H1 (cell line): ENCODE measurements at regions not wholly inside any gene's neighbourhood (a gene's known extent, or its start where the extent isn't known, plus 50 kb on each side); places are given as distances from the start of the nearest gene placed in this dataset.

Source experiments
- CTCF ChIA-PET: fragments of 300-600 bp; sonication (Branson Sonifier 250); formaldehyde crosslinking; loops from one replicate; lab custom pipeline; 2021; ENCODE audit not compliant: partially characterized antibody; lab: Charles Lee
- POLR2A ChIA-PET: fragments of 300-600 bp; sonication (Branson Sonifier 250); formaldehyde crosslinking; loops from one replicate; lab custom pipeline; 2021; ENCODE audit warnings: inconsistent platforms; ENCODE audit not compliant: partially characterized antibody; lab: Charles Lee
- DNase-seq, 2 experiments: peaks; one replicate each; pipeline versions ENCODE4 v3.0.0 to v3.0.0-alpha.2; 2010 to 2022; ENCODE audit warnings: low spot score in 2 of 2, low read depth in 1 of 2, mixed read lengths in 1 of 2
- FAIRE-seq: peaks from 2 replicates; lab custom pipeline; 2011; peaks lifted over from hg19 to GRCh38; lab: Jason Lieb, UNC
- H2AFZ ChIP-seq: 2 replicates; pipeline ENCODE4 v1.8.1; 2012; ENCODE audit warnings: low read length, inconsistent platforms
- H2AK5ac ChIP-seq: 2 replicates; pipeline ENCODE4 v1.6.1; 2013; ENCODE audit warnings: low read depth, low read length
- H2BK120ac ChIP-seq: replicated peaks from 2 replicates; pipeline ENCODE3; 2013; ENCODE audit warnings: low read depth, low read length, inconsistent platforms
- H2BK12ac ChIP-seq: 2 replicates; pipeline ENCODE4 v1.6.1; 2013; ENCODE audit warnings: low read depth, low read length
- H2BK15ac ChIP-seq: 2 replicates; pipeline ENCODE4 v1.6.1; 2013; ENCODE audit warnings: low read length
- H2BK20ac ChIP-seq: 2 replicates; pipeline ENCODE4 v1.6.1; 2013; ENCODE audit warnings: low read length
- H2BK5ac ChIP-seq: 2 replicates; pipeline ENCODE4 v1.6.1; 2013; ENCODE audit warnings: low read depth, low read length
- H3K14ac ChIP-seq: 2 replicates; pipeline ENCODE4 v1.6.1; 2013; ENCODE audit warnings: inconsistent platforms; ENCODE audit not compliant: insufficient read length
- H3K18ac ChIP-seq: 2 replicates; pipeline ENCODE4 v1.6.1; 2013; ENCODE audit warnings: low read length; ENCODE audit errors: extremely low read depth
- H3K23ac ChIP-seq: 2 replicates; pipeline ENCODE4 v1.6.1; 2013; ENCODE audit warnings: inconsistent platforms; ENCODE audit not compliant: insufficient read length
- H3K23me2 ChIP-seq: 2 replicates; pipeline ENCODE4 v1.6.1; 2013; ENCODE audit warnings: low read depth, low read length
- H3K27ac ChIP-seq: 2 replicates; pipeline ENCODE4 v1.6.1; 2011; ENCODE audit warnings: low read depth, low read length, inconsistent platforms
- H3K27me3 ChIP-seq, 4 experiments: replicated peaks in 1 of 4; 1 replicate in 1 of 4; 2 replicates in 3 of 4; pipeline versions ENCODE4 v1.6.1 to v1.8.1; 2011 to 2013; ENCODE audit warnings: low read length in 3 of 4, mild to moderate bottlenecking in 3 of 4, inconsistent platforms in 2 of 4, mixed read lengths in 2 of 4, moderate library complexity in 1 of 4; ENCODE audit not compliant: control insufficient read depth in 3 of 4, insufficient read depth in 3 of 4; ENCODE audit errors: extremely low read depth in 1 of 4
- H3K36me3 ChIP-seq, 4 experiments: 2 replicates each; pipeline versions ENCODE4 v1.6.1 to v1.8.1; 2011 to 2013; ENCODE audit warnings: mild to moderate bottlenecking in 4 of 4, low read length in 3 of 4, moderate library complexity in 2 of 4, control low read depth in 1 of 4, inconsistent platforms in 1 of 4; ENCODE audit not compliant: insufficient read depth in 4 of 4, control insufficient read depth in 2 of 4
- H3K4ac ChIP-seq: replicated peaks from 2 replicates; pipeline ENCODE3; 2013; ENCODE audit warnings: low read length, low read depth, mixed read lengths, inconsistent platforms; ENCODE audit not compliant: insufficient read length
- H3K4me1 ChIP-seq, 4 experiments: replicated peaks in 1 of 4; 1 replicate in 1 of 4; 2 replicates in 3 of 4; pipeline versions ENCODE4 v1.6.1 to v1.8.1; 2011 to 2013; ENCODE audit warnings: low read length in 3 of 4, inconsistent platforms in 2 of 4, mixed read lengths in 1 of 4; ENCODE audit not compliant: insufficient read depth in 4 of 4, control insufficient read depth in 3 of 4
- H3K4me2 ChIP-seq, 2 experiments: 2 replicates each; pipeline versions ENCODE4 v1.6.1 to v1.8.1; 2011 to 2013; ENCODE audit warnings: low read depth in 2 of 2, low read length in 2 of 2, control low read depth in 1 of 2, inconsistent platforms in 1 of 2, mild to moderate bottlenecking in 1 of 2; ENCODE audit not compliant: insufficient read depth in 1 of 2
- H3K4me3 ChIP-seq, 4 experiments: fragments of 200-600, 300-600 bp in 1 of 4; sonication (generic), shearing (Covaris generic), sonication (Bioruptor Twin) in 1 of 4; 2 replicates each; pipeline versions ENCODE4 v1.5.1 to v1.8.1; 2011 to 2016; ENCODE audit warnings: low read length in 4 of 4, low read depth in 3 of 4, control low read depth in 2 of 4, inconsistent platforms in 2 of 4, mild to moderate bottlenecking in 2 of 4, mixed read lengths in 1 of 4, moderate library complexity in 1 of 4; ENCODE audit not compliant: insufficient read depth in 2 of 4; ENCODE audit errors: extremely low read depth in 1 of 4
- H3K56ac ChIP-seq: replicated peaks from 2 replicates; pipeline ENCODE3; 2013; ENCODE audit warnings: low read depth, mild to moderate bottlenecking, mixed read lengths, low read length, inconsistent platforms; ENCODE audit not compliant: insufficient read length
- H3K79me1 ChIP-seq: 2 replicates; pipeline ENCODE4 v1.6.1; 2013; ENCODE audit warnings: low read depth, low read length, control low read depth
- H3K79me2 ChIP-seq, 2 experiments: 2 replicates each; pipeline versions ENCODE4 v1.6.1 to v1.8.1; 2012 to 2013; ENCODE audit warnings: low read length in 2 of 2, mild to moderate bottlenecking in 2 of 2, inconsistent platforms in 1 of 2; ENCODE audit not compliant: insufficient read depth in 2 of 2, control insufficient read depth in 1 of 2
- H3K9ac ChIP-seq, 4 experiments: replicated peaks in 1 of 4; 1 replicate in 1 of 4; 2 replicates in 3 of 4; pipeline versions ENCODE4 v1.6.1 to v1.8.1; 2011 to 2013; ENCODE audit warnings: low read depth in 3 of 4, low read length in 3 of 4, control low read depth in 2 of 4, mild to moderate bottlenecking in 2 of 4, moderate library complexity in 2 of 4, inconsistent platforms in 1 of 4; ENCODE audit errors: extremely low read depth in 1 of 4
- H3K9me3 ChIP-seq, 2 experiments: 2 replicates each; pipeline versions ENCODE4 v1.6.1 to v1.8.1; 2012 to 2013; ENCODE audit warnings: mild to moderate bottlenecking in 2 of 2, moderate library complexity in 2 of 2, control low read depth in 1 of 2, inconsistent platforms in 1 of 2, low read depth in 1 of 2, low read length in 1 of 2, mixed read lengths in 1 of 2; ENCODE audit not compliant: insufficient read depth in 2 of 2
- H4K20me1 ChIP-seq, 2 experiments: replicated peaks in 1 of 2; 2 replicates each; pipeline versions ENCODE3 to v1.8.1; 2011 to 2013; ENCODE audit warnings: inconsistent platforms in 2 of 2, low read length in 2 of 2, mild to moderate bottlenecking in 1 of 2; ENCODE audit not compliant: insufficient read depth in 2 of 2, control insufficient read depth in 1 of 2
- H4K5ac ChIP-seq: 2 replicates; pipeline ENCODE4 v1.6.1; 2013; ENCODE audit warnings: low read length, low read depth, mixed read lengths, inconsistent platforms; ENCODE audit not compliant: insufficient read length
- H4K8ac ChIP-seq: 2 replicates; pipeline ENCODE4 v1.8.0; 2013; ENCODE audit warnings: mild to moderate bottlenecking, moderate library complexity, low read length, inconsistent platforms; ENCODE audit not compliant: insufficient read depth; ENCODE audit errors: extremely low read depth
- H4K91ac ChIP-seq: replicated peaks from 2 replicates; pipeline ENCODE3; 2013; ENCODE audit warnings: low read length, mixed read lengths, inconsistent platforms; ENCODE audit not compliant: insufficient read length
- CHD2 ChIP-seq: IDR thresholded peaks from 2 replicates; pipeline ENCODE4 v1.6.1; 2012; ENCODE audit warnings: low read length, improper control_type of control experiment
- EGR1 ChIP-seq: IDR thresholded peaks from 2 replicates; pipeline ENCODE4 v1.6.1; 2011; ENCODE audit warnings: low read depth, low read length, borderline replicate concordance
- FOSL1 ChIP-seq: IDR thresholded peaks from 2 replicates; pipeline ENCODE4 v1.6.1; 2011; ENCODE audit warnings: mild to moderate bottlenecking, low read depth, low read length, moderate library complexity; ENCODE audit not compliant: insufficient read depth
- MAFK ChIP-seq: IDR thresholded peaks from 2 replicates; pipeline ENCODE4 v1.6.1; 2012; ENCODE audit warnings: low read depth, mild to moderate bottlenecking, improper control_type of control experiment, low read length
- NRF1 ChIP-seq: IDR thresholded peaks from 2 replicates; pipeline ENCODE4 v1.6.1; 2011; ENCODE audit warnings: mild to moderate bottlenecking, low read depth, low read length, improper control_type of control experiment
- POLR2A ChIP-seq, 2 experiments: IDR thresholded peaks; 1 replicate in 1 of 2; 2 replicates in 1 of 2; pipeline ENCODE4 v1.6.1; 2011; ENCODE audit warnings: low read depth in 2 of 2, low read length in 2 of 2, mild to moderate bottlenecking in 2 of 2; ENCODE audit errors: control extremely low read depth in 1 of 2
- RBBP5 ChIP-seq: IDR thresholded peaks from 2 replicates; pipeline ENCODE4 v1.7.1; 2012; ENCODE audit warnings: low read depth, mild to moderate bottlenecking, inconsistent platforms, low read length, moderate library complexity, borderline replicate concordance
- RFX5 ChIP-seq: IDR thresholded peaks from 2 replicates; pipeline ENCODE4 v1.6.1; 2011; ENCODE audit warnings: low read depth, low read length, improper control_type of control experiment, borderline replicate concordance
- RNF2 ChIP-seq: fragments of 200-900, 300-1000 bp; sonication (generic); IDR thresholded peaks from 2 replicates; pipeline ENCODE4 v1.7.1; 2016; ENCODE audit warnings: borderline replicate concordance, low read depth, mild to moderate bottlenecking, antibody characterized with exemption, low read length; ENCODE audit not compliant: poor library complexity, severe bottlenecking; ENCODE audit errors: missing control alignments
- SIX5 ChIP-seq: IDR thresholded peaks from 2 replicates; pipeline ENCODE4 v1.6.1; 2011; ENCODE audit warnings: mild to moderate bottlenecking, low read depth, low read length
- SUZ12 ChIP-seq: fragments of 200-600 bp; sonication (generic); IDR thresholded peaks from 2 replicates; pipeline ENCODE4 v1.6.1; 2012; ENCODE audit warnings: mild to moderate bottlenecking, inconsistent platforms, low read length, moderate library complexity, mixed read lengths
- TAF7 ChIP-seq: optimal IDR thresholded peaks from 2 replicates; pipeline ENCODE3; 2011; ENCODE audit warnings: low read depth, mild to moderate bottlenecking, inconsistent platforms, low read length, moderate library complexity, borderline replicate concordance
- TCF12 ChIP-seq: IDR thresholded peaks from 2 replicates; pipeline ENCODE4 v1.6.1; 2011; ENCODE audit warnings: low read depth, mild to moderate bottlenecking, low read length
- TEAD4 ChIP-seq: IDR thresholded peaks from 2 replicates; pipeline ENCODE4 v1.6.1; 2012; ENCODE audit warnings: low read depth, low read length, inconsistent platforms, mixed read lengths
- ZNF274 ChIP-seq: IDR thresholded peaks from 2 replicates; pipeline ENCODE4 v1.7.0; 2012; ENCODE audit warnings: low read length, borderline replicate concordance; ENCODE audit errors: extremely low read depth
- WGBS, 2 experiments: shearing (Covaris generic) in 1 of 2; methylation state at CpG; one replicate each; pipeline versions ENCODE4 v1.1.6 to v1.1.7; 2013 to 2015; ENCODE audit warnings: low lambda C conversion rate in 2 of 2, mixed read lengths in 2 of 2, inconsistent platforms in 1 of 2, low coverage in 1 of 2, missing lambda C conversion rate in 1 of 2; ENCODE audit not compliant: insufficient replicate concordance in 2 of 2, insufficient coverage in 1 of 2, insufficient read length in 1 of 2; ENCODE audit errors: extremely low coverage in 1 of 2, missing lambda C conversion rate in 1 of 2; 5-methylcytosine and 5-hydroxymethylcytosine counted together

GRCh38 chr3:152899306-152899705 lies 64.4 kb downstream of the P2RY1 start:
- TF ChIP-seq SIX5 (no peak), TCF12 (no peak), NRF1 (no peak), RNF2 (no peak), CHD2 (no peak), FOSL1 (no peak), ZNF274 (no peak), EGR1 (no peak), SUZ12 (no peak), TEAD4 (no peak), POLR2A (IDR thresholded peaks at IDR 0.05; ENCODE audit: control extremely low read depth in 1 of 2, low read depth in 2 of 2, low read length in 2 of 2) (no peak), RBBP5 (no peak), MAFK (no peak), RFX5 (no peak), TAF7 (no peak)
- CTCF ChIA-PET, result interaction anchor here (0.5 kb wide), 1 partner anchor 378 kb away, joined by 3 read pairs; no protein-coding TSS in a partner anchor

More at GRCh38 chr3:152899306-152899705, 64.4 kb downstream of the P2RY1 start:
- Histone ChIP-seq H3K4ac (no peak overlapping the region), H3K27me3 (no peaks in the 10 kb centered on the region), H3K36me3 (no peaks in the 10 kb centered on the region), H2BK15ac (no peak overlapping the region), H3K79me1 (no peaks in the 10 kb centered on the region), H4K5ac (no peak overlapping the region), H2BK20ac (no peak overlapping the region), H4K20me1 (no peaks in the 10 kb centered on the region), H3K27ac (no peak overlapping the region), H3K4me2 (no peak overlapping the region), H3K23ac (no peak overlapping the region), H3K79me2 (no peaks in the 10 kb centered on the region), H2BK120ac (no peak overlapping the region), H2BK12ac (no peak overlapping the region), H2AFZ (no peak overlapping the region), H3K23me2 (no peaks in the 10 kb centered on the region), H3K14ac (no peak overlapping the region), H3K9me3 (no peaks in the 10 kb centered on the region), H3K9ac (no peak overlapping the region), H3K56ac (no peak overlapping the region), H3K18ac (no peak overlapping the region), H3K4me1 (no peaks in the 10 kb centered on the region), H3K4me3 (no peak overlapping the region), H4K8ac (no peak overlapping the region), H4K91ac (no peak overlapping the region), H2BK5ac (no peak overlapping the region), H2AK5ac (no peak overlapping the region)
- POLR2A ChIA-PET, result no interaction called here
- FAIRE-seq (no peak), DNase-seq (no peak)
- 63% methylated on average over 2 of the region's 2 CpGs; no CpG with 5 or more reads in 1 of the 2 experiments for WGBS, 2 experiments
